ENCODE measurements at regions not wholly inside any gene's neighbourhood (a gene's known extent, or its start where the extent isn't known, plus 50 kb on each side); places are given as distances from the start of the nearest gene placed in this dataset.

- Histone ChIP-seq H2AFZ (ENCODE audit: low read length) (no peak overlapping the region), H3K36me3 (ENCODE audit: control insufficient read depth, insufficient read depth, low read length) (no peaks in the 10 kb centered on the region), H3K4me2 (ENCODE audit: extremely low read depth, insufficient read depth, low read length) (no peak overlapping the region), H3K4me3 (replicated peaks in 1 of 4; ENCODE audit: control extremely low read depth in 1 of 4, insufficient read depth in 1 of 4, low read depth in 3 of 4, low read length in 4 of 4) (no peak overlapping the region), H4K20me1 (ENCODE audit: control insufficient read depth, extremely low read depth, insufficient read depth, low read length) (no peaks in the 10 kb centered on the region), H3K4me1 (ENCODE audit: control insufficient read depth, extremely low read depth, insufficient read depth, low read length) (no peaks in the 10 kb centered on the region), H3K27ac (ENCODE audit: insufficient read depth, low read length) (no peak overlapping the region), H3K79me2 (ENCODE audit: control insufficient read depth, insufficient read depth, low read length) (no peaks in the 10 kb centered on the region), H3K9me3 (ENCODE audit: control insufficient read depth, insufficient read depth, low read depth, low read length) (no peaks in the 10 kb centered on the region), H3K9ac (ENCODE audit: insufficient read depth, low read length) (no peak overlapping the region), H3K27me3 (ENCODE audit: control insufficient read depth, insufficient read depth, low read length) (no peaks in the 10 kb centered on the region)
- DNase-seq (ENCODE audit: low read depth in 2 of 2), result no peak
- TF ChIP-seq EZH2 (IDR thresholded peaks at IDR 0.05; ENCODE audit: low read length, missing control alignments), result no peak
- no peak for TF ChIP-seq CTCF (conservative IDR thresholded peaks at IDR 0.05 in 1 of 2, IDR thresholded peaks at IDR 0.05 in 1 of 2; ENCODE audit: low read depth in 1 of 2, low read length in 2 of 2)
Observed at GRCh38 chr20:22824077-22824476, 211.0 kb upstream of the SSTR4 start.

GRCh38 chr20:22825076-22825475, 210.0 kb upstream of the SSTR4 start:
- H2AFZ ChIP-seq (ENCODE audit: low read length), result no peak overlapping the region

GRCh38 chr20:22825546-22825945, 209.6 kb upstream of the SSTR4 start:
- H3K27ac ChIP-seq (ENCODE audit: insufficient read depth, low read length), result no peak overlapping the region
- H3K79me2 ChIP-seq (ENCODE audit: control insufficient read depth, insufficient read depth, low read length), result no peaks in the 10 kb centered on the region
- H4K20me1 ChIP-seq (ENCODE audit: control insufficient read depth, extremely low read depth, insufficient read depth, low read length), result no peaks in the 10 kb centered on the region
- H2AFZ ChIP-seq (ENCODE audit: low read length), result no peak overlapping the region
- no peaks in the 10 kb centered on the region for H3K36me3 ChIP-seq (ENCODE audit: control insufficient read depth, insufficient read depth, low read length)
- no peak overlapping the region for H3K9ac ChIP-seq (ENCODE audit: insufficient read depth, low read length)
- TF ChIP-seq CTCF (conservative IDR thresholded peaks at IDR 0.05 in 1 of 2, IDR thresholded peaks at IDR 0.05 in 1 of 2; ENCODE audit: low read depth in 1 of 2, low read length in 2 of 2), result no peak
- TF ChIP-seq EZH2 (IDR thresholded peaks at IDR 0.05; ENCODE audit: low read length, missing control alignments), result no peak
- no peaks in the 10 kb centered on the region for H3K9me3 ChIP-seq (ENCODE audit: control insufficient read depth, insufficient read depth, low read depth, low read length)
- no peak overlapping the region for H3K4me2 ChIP-seq (ENCODE audit: extremely low read depth, insufficient read depth, low read length)
- H3K4me1 ChIP-seq (ENCODE audit: control insufficient read depth, extremely low read depth, insufficient read depth, low read length), result no peaks in the 10 kb centered on the region
- no peak for DNase-seq (ENCODE audit: low read depth in 2 of 2)
- no peak overlapping the region for H3K4me3 ChIP-seq (replicated peaks in 1 of 4; ENCODE audit: control extremely low read depth in 1 of 4, insufficient read depth in 1 of 4, low read depth in 3 of 4, low read length in 4 of 4)
- no peaks in the 10 kb centered on the region for H3K27me3 ChIP-seq (ENCODE audit: control insufficient read depth, insufficient read depth, low read length)

More at GRCh38 chr20:22825076-22825475, 210.0 kb upstream of the SSTR4 start:
- Histone ChIP-seq H3K27ac (ENCODE audit: insufficient read depth, low read length) (no peak overlapping the region), H4K20me1 (ENCODE audit: control insufficient read depth, extremely low read depth, insufficient read depth, low read length) (no peaks in the 10 kb centered on the region), H3K4me1 (ENCODE audit: control insufficient read depth, extremely low read depth, insufficient read depth, low read length) (no peaks in the 10 kb centered on the region), H3K4me3 (replicated peaks in 1 of 4; ENCODE audit: control extremely low read depth in 1 of 4, insufficient read depth in 1 of 4, low read depth in 3 of 4, low read length in 4 of 4) (no peak overlapping the region), H3K9ac (ENCODE audit: insufficient read depth, low read length) (no peak overlapping the region), H3K9me3 (ENCODE audit: control insufficient read depth, insufficient read depth, low read depth, low read length) (no peaks in the 10 kb centered on the region), H3K4me2 (ENCODE audit: extremely low read depth, insufficient read depth, low read length) (no peak overlapping the region), H3K36me3 (ENCODE audit: control insufficient read depth, insufficient read depth, low read length) (no peaks in the 10 kb centered on the region), H3K27me3 (ENCODE audit: control insufficient read depth, insufficient read depth, low read length) (no peaks in the 10 kb centered on the region), H3K79me2 (ENCODE audit: control insufficient read depth, insufficient read depth, low read length) (no peaks in the 10 kb centered on the region)
- TF ChIP-seq CTCF (conservative IDR thresholded peaks at IDR 0.05 in 1 of 2, IDR thresholded peaks at IDR 0.05 in 1 of 2; ENCODE audit: low read depth in 1 of 2, low read length in 2 of 2) (no peak), EZH2 (IDR thresholded peaks at IDR 0.05; ENCODE audit: low read length, missing control alignments) (no peak)
- no peak for DNase-seq (ENCODE audit: low read depth in 2 of 2)
